NCI-H524 (cell line): ENCODE measurements at regions not wholly inside any gene's neighbourhood (a gene's known extent, or its start where the extent isn't known, plus 50 kb on each side); places are given as distances from the start of the nearest gene placed in this dataset.
A peak's percentile ranks its signal among the peaks of the same experiment; 100 is the strongest.

ENCODE experiments used
- DNase-seq, 2 experiments: peaks; one replicate each; lab custom pipeline; 2025; lab: John Stamatoyannopoulos, UW

DNA sequence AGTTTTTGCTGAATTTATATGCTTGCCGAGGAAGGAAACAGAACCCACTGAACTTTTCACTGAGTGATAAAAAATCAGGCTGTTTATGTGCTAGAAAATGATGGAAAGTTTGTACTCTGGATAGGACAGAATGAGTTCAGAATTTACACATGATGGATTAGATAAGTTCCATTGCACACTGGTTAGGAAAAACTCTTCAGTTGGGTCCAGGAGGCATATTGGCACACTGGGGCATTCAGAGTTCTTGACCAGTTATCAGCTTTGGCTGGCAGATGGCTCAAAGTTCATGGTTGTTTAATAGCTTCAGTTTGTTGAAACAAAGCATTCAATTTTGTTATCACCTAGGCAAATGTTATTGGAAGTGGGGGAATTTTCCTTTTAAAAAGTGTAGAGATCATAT, 613.3 kb upstream of the SYNCRIP start:
- DNase-seq = no peak

DNA sequence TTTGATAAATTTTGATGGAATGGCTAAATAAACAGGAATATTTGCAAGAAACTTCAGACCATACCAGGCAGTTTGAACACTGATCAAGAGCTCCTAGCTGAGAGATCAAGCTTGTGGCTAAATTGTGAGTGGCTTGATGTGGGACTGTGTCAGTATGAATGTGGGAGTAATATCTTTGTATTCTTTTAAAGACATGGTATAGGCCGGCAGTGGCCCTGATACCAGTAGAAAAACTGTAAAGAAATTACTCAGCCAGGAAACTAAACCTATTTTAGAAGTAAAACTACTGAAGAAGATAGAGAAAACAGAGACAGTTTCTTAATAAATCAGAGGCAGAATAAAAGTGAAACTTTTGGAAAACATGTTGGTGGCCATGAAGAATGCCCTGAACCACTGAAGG, 608.4 kb upstream of the SYNCRIP start:
- no peak for DNase-seq

DNA sequence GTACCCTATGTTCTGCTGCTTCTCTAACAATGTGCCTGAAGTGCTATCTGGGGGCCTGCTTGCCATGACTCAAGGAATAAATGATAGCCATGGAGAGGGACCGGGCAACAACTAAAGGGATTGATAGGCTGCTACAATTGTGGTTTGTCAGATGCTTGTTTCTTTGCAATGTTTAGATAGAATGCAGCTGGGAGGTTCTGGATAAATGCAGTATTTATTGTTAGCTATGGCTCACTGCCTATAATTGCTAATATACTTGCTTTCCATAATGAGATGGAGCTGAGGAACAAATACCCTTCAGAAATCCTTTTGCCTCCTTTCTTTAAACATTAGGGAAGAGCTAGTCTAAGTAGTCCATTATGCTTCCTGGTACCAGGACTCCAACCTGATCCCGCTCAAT, 575.2 kb upstream of the SYNCRIP start:
- DNase-seq = no peak

DNA sequence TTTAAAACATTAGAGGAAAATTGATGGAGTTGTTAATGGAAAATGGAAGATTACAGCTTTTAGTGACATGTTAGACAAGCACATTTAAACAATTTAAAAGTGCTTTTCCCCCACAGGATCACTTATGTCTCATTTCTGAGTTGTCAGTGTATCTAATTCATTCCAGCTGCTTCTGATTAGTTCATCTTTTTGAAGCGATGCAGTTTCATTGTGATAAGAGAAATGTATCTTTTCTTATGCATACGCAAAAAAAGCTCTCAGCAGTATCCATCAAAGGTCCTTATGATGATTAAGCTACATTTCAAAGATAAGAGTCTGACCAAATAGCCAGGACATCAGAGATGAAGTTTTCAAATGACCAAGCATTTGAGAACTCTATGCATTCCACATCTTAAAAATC, 572.6 kb upstream of the SYNCRIP start:
- DNase-seq = no peak

DNA sequence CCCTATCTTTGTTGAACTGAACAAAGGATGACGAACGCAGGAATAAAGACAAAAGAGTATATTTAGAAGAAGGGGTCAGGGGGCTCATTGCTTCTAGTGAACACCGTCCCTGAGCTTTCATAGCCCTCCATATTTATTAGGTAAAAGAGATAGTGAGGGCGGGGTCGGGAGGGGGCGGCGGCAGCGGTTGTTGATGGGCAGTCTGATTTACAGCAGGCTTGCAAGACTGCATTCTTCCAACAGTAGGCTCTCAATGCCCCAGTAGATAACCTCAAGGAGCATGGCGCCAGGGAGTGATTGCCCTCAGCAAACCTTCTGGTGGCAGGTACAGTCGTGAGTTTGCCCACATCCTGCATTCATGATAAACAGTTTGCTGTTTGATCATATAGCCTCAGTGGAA, 563.3 kb upstream of the SYNCRIP start:
- DNase-seq = no peak

DNA sequence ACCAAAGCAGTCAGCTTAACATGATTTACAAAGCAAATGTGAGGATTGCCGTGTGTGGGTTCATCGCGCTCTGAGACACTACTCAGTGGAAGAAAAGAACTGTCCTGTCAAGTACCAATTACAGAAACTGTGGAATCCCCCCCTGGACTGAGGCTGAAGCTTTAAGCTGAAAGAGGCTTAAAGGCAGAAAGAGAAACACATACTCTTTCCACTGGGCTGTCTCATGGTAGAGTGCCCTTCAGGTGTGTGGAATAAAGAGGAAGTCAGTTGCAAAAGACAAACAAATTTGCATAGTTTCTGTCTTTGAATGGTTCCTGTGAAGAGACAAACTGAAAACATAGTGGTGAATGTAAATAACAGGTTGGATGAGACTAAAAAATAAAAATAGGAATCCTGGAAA, 560.4 kb upstream of the SYNCRIP start:
- DNase-seq = no peak

DNA sequence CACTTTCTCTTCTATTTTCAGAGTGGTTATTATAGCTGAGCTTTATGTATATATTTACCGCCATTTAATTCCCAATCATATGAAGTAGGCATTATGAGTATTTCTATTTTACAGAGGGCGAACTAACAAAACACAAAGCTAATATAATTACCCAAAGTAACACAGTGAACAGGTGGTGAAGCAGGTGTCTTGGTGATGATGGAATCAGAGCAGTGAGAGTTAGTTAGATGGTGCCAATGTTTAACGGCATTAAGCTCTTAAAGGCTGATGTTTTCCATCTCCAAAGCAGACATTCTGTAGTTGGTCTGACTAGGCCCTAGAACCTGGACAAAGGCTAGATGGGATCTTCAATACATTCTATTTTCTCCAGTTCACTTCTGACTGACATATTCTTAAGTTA, 551.1 kb upstream of the SYNCRIP start:
- peak; percentile 12 to 56 for DNase-seq

DNA sequence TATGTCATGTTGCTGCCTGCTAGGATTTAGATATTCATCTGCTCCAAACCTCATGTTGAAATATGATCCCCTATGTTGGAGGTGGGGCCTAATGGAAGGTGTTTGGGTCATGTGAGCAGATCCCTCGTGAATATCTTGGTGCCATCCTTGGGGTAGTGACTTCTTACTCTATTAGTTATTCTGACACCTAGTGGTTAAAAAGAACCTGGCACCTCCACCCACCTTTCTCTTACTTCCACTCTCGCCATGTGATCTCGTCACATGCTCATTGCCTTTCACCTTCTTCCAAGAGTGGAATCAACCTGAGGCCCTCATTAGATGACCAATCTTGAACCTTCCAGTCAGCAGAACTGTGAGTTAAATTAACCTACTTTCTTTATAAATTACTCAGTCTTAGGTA, 549.4 kb upstream of the SYNCRIP start:
- DNase-seq = peak; percentile 42 to 61

DNA sequence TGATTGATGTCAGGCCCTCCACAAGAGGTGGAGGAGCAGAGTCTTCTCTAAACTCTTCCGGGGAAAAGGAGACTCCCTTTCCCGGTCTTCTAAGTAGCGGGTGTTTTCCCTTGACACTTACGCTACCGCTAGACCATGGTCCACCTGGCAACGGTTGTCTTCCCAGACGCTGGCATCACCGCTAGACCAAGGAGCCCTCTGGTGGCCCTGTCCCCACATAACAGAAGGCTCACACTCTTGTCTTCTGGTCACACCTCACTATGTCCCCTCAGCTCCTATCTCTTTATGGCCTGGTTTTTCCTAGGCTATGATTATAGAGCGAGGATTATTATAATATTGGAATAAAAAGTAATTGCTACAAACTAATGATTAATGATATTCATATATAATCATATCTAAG, 532.5 kb upstream of the SYNCRIP start:
- DNase-seq = peak; percentile 77 to 79

DNA sequence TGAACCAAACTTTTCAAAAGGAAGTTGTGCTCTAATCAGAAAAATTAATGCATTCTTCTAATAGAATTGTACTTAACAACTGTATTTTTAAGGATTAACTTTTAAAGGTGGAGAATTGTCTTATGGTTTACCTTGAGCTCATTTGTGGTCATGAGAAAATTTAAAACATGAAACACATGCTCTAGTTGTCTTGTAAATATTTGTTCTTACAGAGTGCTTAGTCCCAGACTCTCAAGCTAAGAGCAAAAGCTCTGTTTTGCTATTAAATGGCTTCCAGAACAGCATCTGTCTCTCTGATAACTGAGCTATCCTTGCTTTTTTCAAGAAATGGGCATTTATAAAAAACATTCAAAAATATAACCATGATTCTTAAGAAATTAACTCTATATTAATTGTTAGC, 512.2 kb upstream of the SYNCRIP start:
- no peak for DNase-seq

DNA sequence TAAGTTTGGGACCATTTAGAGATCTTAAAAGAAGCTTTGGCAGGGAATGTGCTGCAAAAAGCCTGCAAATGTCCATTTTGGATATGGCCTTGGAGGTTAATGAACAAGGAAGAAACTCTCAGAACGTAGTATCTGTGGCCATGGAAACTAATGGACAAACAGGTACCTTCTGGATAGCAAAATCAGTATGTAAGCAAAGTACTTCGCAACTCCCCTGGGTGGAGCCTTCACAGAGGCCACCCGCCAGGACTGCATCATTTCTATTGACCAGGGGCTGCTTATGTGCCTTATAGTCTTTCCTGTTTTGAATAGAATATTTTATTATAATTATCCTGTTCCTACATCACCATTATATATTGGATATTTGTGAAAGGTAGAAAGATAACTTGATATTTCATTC, 510.8 kb upstream of the SYNCRIP start:
- DNase-seq = no peak

DNA sequence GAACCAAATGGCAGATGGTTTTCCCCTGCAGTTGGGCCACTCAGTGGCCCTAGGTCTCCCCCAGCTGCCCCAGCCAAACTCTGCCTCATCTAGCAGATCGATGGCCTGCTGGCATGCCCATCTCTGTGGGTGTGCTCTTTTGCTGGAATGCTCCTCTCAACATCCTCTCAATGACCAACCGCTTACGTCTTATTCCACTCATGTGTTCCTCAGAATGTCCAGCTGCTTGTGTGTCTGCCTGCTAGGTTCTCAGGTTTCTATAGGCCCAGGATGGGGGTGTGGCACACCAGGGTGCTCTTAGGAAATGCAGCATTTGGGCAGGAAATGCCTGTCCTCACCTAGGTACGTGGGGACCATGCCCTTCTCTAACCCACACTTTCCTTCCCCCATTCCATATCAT, 509.9 kb upstream of the SYNCRIP start:
- DNase-seq = peak; percentile 83 to 90

DNA sequence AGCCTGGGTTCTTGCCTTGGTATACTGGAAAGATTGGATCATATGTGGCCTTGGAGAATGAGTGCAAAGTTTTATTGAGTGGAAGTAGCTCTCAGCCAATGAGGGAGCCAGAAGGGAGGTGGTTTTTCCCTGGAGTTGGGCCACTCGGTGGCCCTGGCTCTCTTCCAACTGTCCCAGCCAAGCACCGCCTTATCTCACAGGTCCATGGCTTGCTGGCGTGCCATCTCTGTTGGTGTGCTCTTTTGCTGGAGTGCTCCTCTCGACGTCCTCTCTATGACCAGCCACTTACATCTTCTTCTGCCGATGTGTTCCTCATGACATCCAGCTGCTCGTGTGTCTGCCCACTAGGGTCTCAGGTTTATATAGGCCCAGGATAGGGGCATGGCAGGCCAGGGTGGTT, 505.9 kb upstream of the SYNCRIP start:
- no peak for DNase-seq

DNA sequence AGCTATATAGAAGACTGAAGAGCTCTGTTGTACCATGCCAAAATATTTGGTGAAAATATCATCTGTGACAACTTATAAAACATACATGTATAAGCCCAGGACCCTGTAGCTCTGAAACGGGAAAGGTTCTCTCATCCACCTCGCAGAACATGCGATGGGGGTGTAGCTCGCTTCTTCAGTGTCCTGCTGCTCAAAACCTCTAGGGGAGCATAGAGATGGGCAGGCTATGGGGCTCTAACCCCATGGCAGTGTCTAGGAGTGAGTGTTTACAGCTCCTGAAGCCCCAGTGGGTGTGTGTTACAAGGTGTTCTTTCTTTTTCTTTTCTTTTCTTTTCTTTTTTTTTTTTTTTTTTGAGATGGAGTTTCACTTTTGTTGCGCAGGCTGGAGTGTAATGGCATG, 505.2 kb upstream of the SYNCRIP start:
- no peak for DNase-seq

DNA sequence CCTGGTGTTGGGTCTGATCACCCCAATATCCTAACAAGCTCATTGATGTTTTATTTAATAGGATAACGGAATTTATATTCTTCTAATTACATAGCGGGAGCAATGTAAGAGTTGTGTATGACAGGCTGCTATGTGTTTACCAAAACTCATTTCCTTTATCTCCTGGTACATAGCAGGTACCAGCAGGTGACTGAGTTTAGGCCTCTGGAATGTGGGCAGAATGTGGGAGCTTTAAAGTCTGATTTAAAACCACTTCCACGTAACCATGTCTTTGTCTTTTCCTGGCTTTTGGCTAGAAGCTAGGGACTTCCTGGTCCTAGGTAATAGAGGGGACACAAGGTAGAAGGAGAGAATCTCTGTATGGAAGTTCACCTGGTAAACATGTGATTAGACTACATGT, 504.6 kb upstream of the SYNCRIP start:
- no peak for DNase-seq

DNA sequence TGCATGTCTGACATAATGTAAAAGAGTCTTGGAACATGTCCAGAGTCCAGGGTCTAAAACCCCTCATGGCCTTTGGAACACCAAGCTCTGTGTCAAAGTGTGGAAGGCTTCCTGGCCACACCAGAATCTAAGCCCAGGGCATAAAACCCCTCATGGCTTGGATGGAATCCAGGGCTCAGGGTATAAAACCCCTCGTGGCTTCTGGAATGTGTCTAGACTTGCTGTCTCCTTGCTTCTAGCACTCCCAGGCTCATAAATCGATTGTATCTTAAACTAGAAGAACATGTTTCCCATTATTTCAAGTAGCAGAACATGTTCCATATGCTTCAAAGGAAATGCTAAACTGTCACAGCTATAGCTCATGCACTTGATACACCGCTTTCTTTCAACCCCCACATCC, 504.1 kb upstream of the SYNCRIP start:
- peak in 1 of 2 experiments; percentile 49 for DNase-seq

DNA sequence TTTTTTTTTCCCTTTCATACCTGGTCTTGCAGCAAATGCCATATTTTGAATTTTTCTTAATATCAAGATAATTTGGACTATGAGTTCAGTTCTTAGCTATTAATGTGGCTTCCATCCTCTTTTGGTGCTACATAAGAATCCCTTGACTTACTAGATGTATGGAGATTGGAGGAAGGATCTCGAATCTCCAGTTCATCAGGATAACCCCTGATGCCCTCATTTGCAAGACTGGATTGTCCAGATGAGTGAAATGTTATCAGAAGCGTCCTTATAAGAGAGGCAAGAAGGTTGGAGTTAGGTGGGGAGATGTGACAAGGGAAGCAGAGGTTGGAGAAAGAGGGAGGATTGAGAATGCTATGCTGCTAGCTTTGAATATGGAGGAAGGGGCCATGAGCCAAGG, 499.6 kb upstream of the SYNCRIP start:
- DNase-seq = no peak

DNA sequence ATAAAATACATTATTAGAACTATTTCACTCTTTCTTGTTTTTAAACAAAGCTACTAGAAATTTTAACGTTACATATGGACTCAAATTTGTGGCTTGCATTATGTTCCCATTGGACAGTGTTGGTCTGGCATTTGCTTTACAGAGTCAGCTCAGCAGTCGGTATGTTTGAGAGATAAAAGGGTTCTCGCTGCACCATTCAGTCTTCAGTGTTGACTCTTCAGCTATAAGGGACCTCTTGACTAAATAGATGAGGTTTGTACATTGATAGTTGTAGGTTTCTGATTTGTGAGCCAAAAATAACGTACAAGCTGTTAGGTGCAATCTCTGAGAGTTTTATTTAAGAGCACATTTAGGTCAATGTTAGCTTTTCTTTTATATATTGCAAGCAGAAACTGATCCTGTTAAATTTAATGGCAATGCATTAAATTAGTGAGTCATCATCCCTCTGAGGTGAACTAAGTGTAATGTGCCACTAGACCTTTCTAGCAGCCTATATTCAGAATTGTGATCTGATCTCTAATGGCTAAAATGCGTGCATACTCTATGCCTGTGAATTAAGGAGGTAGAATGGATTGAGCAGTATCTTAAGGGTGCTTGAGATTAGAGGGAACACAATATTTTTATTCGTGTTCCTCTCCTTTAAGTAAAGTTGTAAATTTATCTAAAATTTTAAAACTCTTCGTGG, 485.6 kb upstream of the SYNCRIP start:
- DNase-seq = peak in 1 of 2 experiments; percentile 31

DNA sequence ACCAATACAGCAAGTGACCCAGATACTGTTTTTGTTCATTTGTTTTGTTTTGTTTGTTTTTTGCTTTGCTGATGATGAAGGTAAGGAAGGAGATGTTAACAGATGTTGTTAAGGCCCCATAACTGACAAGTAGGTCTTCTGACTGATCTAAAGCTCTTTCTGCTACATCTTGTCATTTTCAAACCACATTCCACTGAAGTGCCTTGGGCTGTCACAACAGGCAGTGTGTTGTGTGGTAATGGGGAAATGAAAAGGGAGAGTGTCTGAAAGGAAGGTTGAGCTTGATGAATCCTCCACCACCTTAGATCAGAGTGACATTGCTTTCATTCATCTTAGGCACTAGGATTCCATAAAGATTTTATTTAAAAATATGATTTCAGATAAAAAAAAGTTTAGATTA, 479.4 kb upstream of the SYNCRIP start:
- no peak for DNase-seq

DNA sequence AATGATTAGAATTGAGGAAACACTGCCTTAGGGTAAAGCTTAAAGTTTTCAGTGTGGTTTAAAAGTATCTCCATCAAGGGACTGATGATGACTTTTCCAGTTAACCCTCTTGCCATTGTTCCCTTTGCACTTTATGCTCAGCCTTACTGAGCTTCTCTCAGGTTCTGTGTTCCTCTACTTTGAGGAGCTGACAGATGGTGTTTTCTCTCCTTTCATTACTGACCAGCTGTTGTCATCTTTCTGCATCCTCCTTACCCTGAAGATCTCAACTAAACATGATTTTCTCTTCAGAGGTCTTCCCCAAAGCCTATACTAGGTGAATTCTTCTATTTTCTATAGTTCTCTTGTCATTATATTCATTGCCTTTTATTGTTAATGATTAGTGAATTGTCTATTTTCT, 475.6 kb upstream of the SYNCRIP start:
- DNase-seq = peak; percentile 68 to 94

DNA sequence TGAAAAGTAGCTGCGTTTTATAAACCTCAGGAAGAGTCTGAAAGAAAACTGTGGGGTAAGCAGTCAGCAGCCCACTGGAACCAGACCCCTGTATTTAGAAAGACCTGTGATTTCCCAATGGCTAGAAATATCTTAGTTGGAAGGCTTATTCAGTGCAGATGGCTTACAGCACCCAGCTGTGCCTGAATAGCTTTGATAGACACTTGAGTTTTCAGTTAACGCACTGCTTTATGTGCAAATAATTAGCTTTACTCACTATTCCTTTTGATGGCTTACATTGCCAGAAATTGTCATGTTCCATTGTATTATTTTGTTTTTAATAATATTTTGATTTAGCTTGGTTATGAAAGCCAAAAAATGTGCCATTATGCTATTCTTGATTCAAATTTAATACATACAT, 465.3 kb upstream of the SYNCRIP start:
- DNase-seq = peak; percentile 62 to 84

DNA sequence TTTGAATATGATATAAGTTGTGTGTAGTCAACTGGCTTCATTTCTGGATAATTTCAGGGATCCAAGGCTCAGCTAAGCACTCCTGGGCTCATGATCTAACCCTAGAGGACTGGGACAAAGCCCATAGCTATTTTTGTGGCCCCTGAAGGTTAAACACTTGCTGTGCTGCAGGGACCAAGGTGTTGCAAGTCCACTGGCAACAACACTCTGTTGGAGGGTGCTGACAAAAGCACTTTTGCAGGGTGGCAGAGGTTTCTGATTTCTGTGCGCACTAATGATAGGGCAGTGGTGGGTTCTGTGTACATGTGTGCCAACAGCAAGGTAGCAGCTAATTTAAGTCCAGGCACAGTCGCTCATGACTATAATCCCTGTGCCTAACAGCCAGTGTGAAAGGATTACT, 445.3 kb upstream of the SYNCRIP start:
- no peak for DNase-seq

DNA sequence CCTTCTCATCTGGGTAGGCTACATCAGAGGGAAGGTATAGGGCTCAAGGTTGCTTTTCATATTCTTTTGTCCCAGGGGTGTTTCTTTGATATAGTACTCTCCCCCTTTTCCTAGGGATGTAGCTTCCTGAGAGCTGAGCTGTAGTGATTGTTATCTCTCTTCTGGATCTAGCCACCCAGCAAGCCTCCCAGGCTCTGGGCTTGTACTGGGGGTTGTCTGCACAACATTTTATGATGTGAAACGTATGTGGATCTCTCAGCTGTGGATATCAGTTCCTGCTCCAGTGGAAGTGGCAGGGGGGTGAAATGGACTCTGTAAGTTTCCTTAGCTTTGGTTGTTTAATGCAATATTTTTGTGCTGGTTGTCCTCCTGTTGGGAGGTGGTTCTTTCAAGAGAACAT, 437.3 kb upstream of the SYNCRIP start:
- no peak for DNase-seq

DNA sequence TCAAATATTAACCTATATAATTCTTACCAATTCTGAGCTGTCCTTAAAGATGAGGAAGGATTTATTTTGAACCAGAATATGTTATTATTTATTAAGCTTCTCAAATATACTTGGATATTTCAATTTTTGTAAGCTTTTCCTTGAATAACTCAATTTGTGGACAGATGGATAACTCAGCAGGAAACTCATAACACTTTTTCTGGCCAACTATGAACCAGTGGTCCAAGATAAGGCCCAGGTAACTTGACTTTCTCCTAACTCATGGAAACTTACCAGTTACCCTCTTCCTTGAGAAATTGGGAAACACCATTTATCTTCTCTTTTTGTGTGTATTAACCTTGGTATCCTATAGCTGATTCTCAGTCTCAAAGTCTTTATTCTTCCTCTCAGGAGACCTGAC, 427.5 kb upstream of the SYNCRIP start:
- DNase-seq = no peak

DNA sequence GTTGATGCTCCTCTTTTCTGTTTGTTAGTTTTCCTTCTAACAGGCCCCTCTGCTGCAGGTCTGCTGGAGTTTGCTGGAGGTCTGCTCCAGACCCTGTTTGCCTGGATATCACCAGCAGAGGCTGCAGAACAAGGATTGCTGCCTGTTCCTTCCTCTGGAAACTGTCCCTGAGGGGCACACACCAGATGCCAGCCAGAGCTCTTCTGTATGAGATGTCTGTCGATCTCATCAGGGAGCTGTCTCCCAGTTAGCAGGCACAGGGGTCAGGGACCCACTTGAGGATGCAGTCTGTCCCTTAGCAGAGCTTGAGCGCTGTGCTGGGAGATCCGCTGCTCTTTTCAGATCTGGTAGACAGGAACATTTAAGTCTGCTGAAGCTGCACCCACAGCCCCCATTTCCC, 422.3 kb upstream of the SYNCRIP start:
- DNase-seq = peak in 1 of 2 experiments; percentile 50
